ENCODE measurements at regions not wholly inside any gene's neighbourhood (a gene's known extent, or its start where the extent isn't known, plus 50 kb on each side); places are given as distances from the start of the nearest gene placed in this dataset.
"Not testable (repeated sequence)": the region's sequence is repeated elsewhere in the genome, so short reads cannot be mapped to it uniquely, and the experiment has no call there.

DNA sequence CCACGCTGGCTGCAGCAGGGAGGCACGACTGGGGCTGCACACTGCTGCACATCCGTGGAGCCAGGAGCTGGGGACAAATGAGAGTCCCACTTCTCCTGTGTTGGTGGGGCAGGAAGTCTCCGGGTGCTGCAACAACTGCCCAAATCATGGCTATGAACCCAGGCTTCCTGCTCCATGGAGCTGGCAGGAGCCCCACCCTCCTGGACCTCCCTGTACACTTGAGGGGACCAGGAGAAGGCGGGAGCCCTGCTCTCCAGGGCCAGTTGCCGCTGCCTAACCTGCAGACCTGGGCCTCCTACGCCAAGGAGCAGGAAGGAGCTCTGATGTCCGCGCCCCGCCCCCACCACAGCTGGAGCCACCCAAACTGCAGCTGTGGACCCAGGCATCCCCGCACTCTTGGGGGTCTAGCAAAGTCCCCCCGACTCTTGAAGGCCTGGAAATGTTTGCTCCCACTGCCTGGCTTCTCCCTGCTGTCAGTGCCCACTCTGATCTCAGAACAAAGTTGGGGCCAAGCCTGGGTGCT lies 752.1 kb upstream of the PCDH20 start:
- FAIRE-seq: no peak

DNA sequence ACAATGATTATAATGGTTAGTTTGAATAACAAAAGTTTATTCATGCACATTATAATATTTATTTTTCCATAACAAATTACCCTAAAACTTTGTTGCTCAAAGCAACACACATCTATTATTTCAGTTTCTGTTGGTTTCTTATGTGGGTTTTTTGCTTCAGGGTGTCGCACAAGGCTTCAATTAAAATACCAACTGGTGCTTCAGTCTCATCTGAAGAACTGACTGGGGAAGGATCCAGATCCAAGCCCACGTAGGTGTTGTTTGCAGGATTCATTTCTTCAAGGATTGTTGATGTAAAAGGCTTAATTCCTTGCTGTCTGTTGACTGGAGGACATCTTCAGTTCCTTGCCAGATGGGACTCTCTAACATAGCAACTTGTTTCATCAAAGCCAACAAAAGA lies 747.2 kb upstream of the PCDH20 start:
- no peak for FAIRE-seq

- FAIRE-seq: no peak
These were observed 742.9 kb upstream of the PCDH20 start for GRCh38 chr13:62158520-62158919.

DNA sequence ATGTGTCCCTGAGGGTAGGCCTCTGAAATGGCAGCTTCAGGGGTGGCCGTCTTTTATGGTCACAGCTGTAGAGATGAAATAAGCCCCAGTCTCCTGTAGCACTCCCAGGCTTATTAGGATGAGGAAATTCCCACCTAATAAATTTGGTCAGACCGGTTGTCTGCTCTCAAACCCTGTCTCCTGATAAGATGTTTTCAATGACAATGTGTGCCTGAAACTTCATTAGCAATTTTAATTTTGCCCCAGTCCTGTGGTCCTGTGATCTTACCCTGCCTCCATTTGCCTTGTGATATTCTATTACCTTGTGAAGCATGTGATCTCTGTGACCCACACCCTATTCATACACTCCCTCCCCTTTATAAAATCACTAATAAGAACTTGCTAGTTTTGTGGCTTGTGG lies 736.1 kb upstream of the PCDH20 start:
- not testable (repeated sequence) for FAIRE-seq

DNA sequence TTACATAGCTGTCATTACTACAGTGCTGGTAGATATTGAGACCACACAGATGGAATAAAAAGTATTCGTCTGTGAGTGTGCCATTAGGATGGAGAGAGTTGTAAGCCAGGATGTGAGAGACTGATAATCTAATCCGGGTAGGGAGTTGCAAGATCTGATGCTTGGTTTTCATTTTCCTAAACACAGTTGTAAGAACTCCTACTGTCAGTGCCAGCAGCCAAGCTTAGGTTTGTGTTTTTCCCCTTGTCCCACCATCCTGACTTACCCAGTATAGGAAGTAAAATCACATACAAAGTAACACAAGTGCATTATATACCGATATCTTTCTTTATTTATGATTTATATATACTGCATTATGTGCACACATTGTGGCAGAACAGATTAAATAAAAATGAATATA lies 726.4 kb upstream of the PCDH20 start:
- no peak for FAIRE-seq

DNA sequence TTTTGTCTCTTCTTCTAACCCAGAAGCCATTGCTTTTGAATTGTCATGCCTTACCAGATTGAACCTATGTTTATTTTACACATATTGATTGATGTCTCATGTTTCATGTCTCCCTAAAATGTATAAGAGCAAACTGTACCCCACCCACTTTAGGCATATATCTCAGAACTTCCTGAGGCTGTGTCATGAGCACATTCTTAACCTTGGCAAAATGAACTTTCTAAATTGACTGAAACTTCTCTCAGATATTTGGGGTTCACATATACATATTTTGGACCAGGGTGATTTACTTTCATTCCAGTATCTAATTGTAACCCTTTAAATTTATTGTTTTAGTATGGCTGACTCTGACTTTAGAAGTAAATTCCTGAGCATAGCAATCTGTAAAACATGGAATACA lies 723.9 kb upstream of the PCDH20 start:
- FAIRE-seq: no peak

DNA sequence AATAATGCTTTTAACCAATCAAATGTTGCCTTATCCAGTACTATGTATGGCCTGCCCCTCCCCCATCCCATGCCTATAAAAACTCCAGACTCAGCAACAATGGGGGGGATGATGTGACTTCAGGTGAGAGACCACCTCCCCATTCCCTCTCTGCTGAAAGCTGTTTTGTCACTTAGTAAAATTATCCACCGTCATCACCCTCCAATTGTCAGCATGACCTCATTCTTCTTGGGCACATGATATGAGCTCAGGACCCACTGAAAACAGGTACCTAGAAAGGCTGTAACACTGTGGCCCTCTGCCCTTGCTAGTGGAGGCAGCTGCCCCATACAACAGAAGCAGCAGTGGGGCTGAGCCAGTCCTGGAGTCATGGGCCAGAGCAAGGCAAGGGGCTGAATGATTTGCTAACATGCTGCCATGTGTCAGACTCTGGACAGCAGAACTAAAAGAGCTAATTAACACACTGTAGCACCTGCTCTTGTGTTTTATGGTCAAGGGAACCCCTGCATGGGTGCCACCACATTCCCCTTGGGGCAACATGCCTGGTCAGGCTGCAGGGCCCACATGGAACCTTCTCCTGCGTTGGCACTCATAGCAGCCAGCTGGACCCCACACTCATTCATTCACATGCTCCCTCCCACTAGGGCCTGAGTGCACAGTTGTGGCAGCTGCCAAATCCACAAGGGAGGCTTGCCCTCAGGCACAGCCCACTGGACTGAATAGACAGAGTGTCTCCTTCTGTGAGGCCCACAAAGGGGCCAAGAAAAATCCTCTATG lies 722.2 kb upstream of the PCDH20 start:
- FAIRE-seq: no peak

GRCh38 chr13:62131604-62132003 lies 716.0 kb upstream of the PCDH20 start:
- no peak for FAIRE-seq

DNA sequence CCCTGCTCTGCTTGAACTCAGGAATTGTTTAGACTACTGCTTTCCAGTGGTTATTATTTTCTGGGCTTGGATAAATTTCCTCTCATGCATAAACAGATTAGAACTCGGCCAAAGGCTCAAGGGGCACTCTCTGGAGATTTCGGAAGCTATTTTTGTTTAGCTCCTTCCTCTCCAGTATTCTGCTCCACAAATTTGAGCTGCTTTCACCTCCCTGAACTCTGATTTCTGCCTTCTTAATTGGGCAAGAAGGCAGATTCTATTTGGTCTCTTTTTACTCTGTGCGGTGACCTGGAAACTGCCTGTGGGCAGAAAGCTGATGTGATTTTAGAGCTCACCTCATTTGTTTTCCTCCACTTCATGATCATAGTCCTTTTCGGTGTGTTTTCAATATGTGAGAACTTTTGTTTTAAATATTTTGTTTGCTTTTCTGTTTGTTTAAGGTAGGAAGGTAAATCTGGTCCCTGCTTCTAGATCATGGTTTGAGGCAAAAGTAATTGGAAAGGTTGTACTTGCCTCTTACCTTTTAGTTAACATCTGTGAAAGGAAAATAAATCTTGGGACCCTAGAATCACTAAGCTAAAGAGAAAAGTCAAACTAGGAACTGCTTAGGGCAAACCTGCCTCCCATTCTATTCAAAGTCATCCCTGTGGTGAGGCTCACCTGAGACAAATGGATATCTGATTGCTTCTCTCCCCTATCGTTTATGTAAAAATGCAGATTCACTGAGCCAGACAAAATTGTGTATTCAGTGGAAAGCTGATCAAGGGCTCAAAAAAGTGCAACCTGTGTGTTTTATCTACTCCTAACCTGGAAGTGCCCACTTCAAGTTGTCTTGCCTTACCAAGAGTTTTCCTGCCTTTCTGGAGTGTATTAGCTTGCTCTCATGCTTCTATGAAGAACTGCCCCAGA lies 714.7 kb upstream of the PCDH20 start:
- FAIRE-seq: no peak

- no peak for FAIRE-seq
These were observed 713.4 kb upstream of the PCDH20 start for GRCh38 chr13:62129000-62129551.

DNA sequence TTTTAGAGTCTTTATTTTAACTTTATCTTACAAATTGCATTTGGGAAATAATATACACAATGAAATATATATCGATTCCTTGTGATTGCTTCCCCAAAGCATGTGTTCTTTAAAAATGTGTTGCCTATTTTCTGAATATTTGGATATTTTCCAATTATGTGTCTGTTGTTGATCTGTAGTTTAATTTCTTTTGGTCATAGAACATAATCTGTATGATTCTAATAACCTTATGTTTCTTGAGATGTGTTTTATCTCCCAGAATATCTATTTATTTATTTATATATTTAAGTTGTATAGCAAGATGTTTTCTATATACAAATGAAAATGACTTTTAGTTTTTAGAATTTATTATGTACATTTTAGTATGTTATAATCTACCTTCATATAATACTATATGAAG lies 710.8 kb upstream of the PCDH20 start:
- peak; percentile 69 for FAIRE-seq

GRCh38 chr13:62125451-62125850 lies 709.8 kb upstream of the PCDH20 start:
- FAIRE-seq: no peak

DNA sequence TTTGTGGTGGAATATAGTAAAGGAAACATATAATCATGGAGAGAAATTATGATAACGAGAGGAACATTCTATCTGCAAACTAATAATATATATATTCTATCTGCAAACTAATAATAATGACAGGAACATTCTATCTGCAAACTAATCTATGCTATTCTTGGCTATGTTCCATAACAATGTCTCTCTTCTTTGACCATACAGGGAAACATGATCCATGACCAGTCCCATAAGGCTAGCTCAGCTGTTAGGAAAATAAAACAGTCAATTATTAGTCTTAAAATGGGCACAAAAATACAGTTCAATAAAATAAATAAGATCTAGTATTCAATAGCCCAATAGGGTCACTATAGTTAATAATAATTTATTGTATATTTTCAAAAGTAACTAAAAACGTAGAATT lies 707.8 kb upstream of the PCDH20 start:
- no peak for FAIRE-seq

GRCh38 chr13:62122434-62122833 lies 706.8 kb upstream of the PCDH20 start:
- FAIRE-seq: no peak

DNA sequence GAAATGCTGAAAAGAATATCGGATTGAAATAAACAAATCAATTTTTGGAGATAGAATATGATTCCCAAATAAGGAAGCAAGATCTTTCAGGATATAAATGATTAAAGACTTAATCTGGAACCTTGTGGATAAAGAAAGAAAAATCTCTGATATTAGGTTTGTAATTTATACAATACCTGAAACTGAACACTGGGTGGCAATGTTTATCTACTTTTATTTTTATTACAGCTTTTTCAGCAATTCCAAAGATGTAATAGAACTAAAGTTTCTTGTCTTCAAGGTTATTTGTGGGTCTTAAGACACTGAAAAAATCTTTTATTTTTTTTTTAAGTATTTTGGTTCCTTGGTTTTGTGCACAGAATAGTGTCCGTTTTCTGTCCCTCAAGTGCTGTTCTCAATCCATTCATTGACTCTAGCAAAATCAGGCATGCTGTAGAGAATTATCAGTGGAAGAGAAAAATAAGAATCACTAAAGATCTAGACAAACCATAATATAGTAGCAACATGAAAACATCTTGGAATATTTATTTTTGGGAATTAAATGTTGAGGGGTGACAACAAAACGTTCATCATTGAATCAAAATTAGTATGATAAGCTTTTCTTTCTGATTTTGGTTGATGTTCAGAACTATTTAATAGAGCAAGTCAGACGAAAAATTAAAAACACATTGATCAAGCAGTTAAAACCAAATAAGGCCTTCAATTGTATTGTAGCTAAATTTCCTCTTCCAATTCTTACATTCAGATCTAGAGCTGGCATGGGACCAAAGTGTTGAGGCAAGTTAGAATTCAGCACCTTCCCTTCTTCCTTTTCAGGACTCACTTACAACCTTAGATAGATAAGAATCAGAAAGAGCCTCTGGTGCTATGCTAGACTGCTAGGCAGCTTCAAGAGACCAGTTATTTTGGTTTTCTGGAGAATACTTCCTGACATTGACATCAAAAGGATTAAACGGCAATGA lies 704.4 kb upstream of the PCDH20 start:
- no peak for FAIRE-seq

DNA sequence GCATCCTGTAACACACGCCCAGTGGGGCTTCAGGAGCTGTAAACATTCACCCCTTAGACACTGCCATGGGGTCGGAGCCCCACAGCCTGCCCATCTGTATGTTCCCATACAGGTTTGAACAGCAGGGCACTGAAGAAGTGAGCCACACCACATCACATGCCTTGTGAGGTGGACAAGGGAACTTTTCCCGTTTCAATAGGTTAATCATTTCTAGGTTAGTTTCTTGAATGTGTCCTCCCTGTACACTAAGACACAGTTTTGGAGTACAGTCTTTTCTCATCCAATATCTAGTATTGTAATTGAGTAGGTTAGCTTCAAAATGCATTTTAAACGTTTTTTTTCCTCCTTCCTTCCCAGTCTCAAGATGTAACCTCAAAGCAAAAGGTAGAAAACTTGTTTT lies 700.2 kb upstream of the PCDH20 start:
- FAIRE-seq: no peak

- no peak for FAIRE-seq
These were observed 697.5 kb upstream of the PCDH20 start for GRCh38 chr13:62113179-62113578.

- FAIRE-seq: no peak
These were observed 694.4 kb upstream of the PCDH20 start for GRCh38 chr13:62110079-62110478.

DNA sequence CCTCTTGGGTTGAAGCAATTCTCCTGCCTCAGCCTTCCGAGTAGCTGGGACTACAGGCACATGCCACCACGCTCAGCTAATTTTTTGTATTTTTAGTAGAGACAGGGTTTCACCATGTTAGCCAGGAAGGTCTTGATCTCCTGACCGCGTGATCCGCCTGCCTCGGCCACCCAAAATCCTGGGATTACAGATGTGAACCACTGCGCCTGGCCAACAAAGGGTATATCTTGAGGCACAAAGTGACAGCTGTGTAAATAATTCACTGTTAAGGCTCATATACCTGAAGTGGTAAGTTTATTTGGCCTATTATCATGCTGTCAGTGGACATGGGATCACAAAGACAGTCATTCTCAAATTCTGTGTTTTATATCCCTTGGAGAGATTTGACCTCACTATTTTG lies 688.5 kb upstream of the PCDH20 start:
- FAIRE-seq: not testable (repeated sequence)

- peak; percentile 21 for FAIRE-seq
These were observed 681.0 kb upstream of the PCDH20 start for GRCh38 chr13:62096652-62097051.

- no peak for FAIRE-seq
These were observed 679.3 kb upstream of the PCDH20 start for GRCh38 chr13:62094932-62095331.

All from colon (tissue), 2 donors.